Keratinocyte (primary cell): ENCODE measurements at regions not wholly inside any gene's neighbourhood (a gene's known extent, or its start where the extent isn't known, plus 50 kb on each side); places are given as distances from the start of the nearest gene placed in this dataset.

Experiments used
- DNase-seq: peaks from one replicate; pipeline ENCODE4 v3.0.0-alpha.2; 2011; ENCODE audit warnings: low read depth, missing footprints, low spot score
- FAIRE-seq: peaks from 2 replicates; lab custom pipeline; 2011; peaks lifted over from hg19 to GRCh38; lab: Jason Lieb, UNC
- H2AFZ ChIP-seq: 2 replicates; pipeline ENCODE4 v1.6.0; 2012; ENCODE audit warnings: low read length, control low read depth, inconsistent platforms; ENCODE audit not compliant: control insufficient read depth
- H3K27ac ChIP-seq: 2 replicates; pipeline ENCODE4 v1.5.1; 2011; ENCODE audit warnings: low read length; ENCODE audit not compliant: control insufficient read depth, insufficient read depth
- H3K27me3 ChIP-seq: 3 replicates; pipeline ENCODE4 v1.6.0; 2011; ENCODE audit warnings: low read length; ENCODE audit not compliant: control insufficient read depth, insufficient read depth; ENCODE audit errors: extremely low read depth
- H3K36me3 ChIP-seq, 2 experiments: 2 replicates in 1 of 2; 3 replicates in 1 of 2; pipeline ENCODE4 v1.5.1; 2011; ENCODE audit warnings: low read length in 2 of 2, mild to moderate bottlenecking in 1 of 2; ENCODE audit not compliant: control insufficient read depth in 2 of 2, insufficient read depth in 2 of 2; ENCODE audit errors: extremely low read depth in 1 of 2
- H3K4me1 ChIP-seq: 3 replicates; pipeline ENCODE4 v1.5.1; 2011; ENCODE audit warnings: low read length; ENCODE audit not compliant: control insufficient read depth, insufficient read depth; ENCODE audit errors: extremely low read depth
- H3K4me2 ChIP-seq: 3 replicates; pipeline ENCODE4 v1.6.0; 2011; ENCODE audit warnings: low read depth, low read length; ENCODE audit not compliant: control insufficient read depth, insufficient read depth; ENCODE audit errors: extremely low read depth
- H3K4me3 ChIP-seq, 3 experiments: fragments of 200-600 bp in 1 of 3; sonication (generic) in 1 of 3; 2 replicates in 2 of 3; 3 replicates in 1 of 3; pipeline ENCODE4 v1.5.1; 2011 to 2016; ENCODE audit warnings: low read length in 3 of 3, mild to moderate bottlenecking in 3 of 3, control low read depth in 2 of 3, inconsistent platforms in 1 of 3, low read depth in 1 of 3, mixed read lengths in 1 of 3, mixed run types in 1 of 3, moderate library complexity in 1 of 3; ENCODE audit not compliant: control insufficient read depth in 2 of 3, insufficient read depth in 2 of 3; ENCODE audit errors: extremely low read depth in 1 of 3
- H3K79me2 ChIP-seq: 2 replicates; pipeline ENCODE4 v1.6.0; 2012; ENCODE audit warnings: low read length; ENCODE audit not compliant: control insufficient read depth, insufficient read depth
- H3K9ac ChIP-seq: 3 replicates; pipeline ENCODE4 v1.6.0; 2011; ENCODE audit warnings: low read length; ENCODE audit not compliant: control insufficient read depth, insufficient read depth; ENCODE audit errors: extremely low read depth
- H3K9me1 ChIP-seq: 3 replicates; pipeline ENCODE4 v1.6.0; 2011; ENCODE audit warnings: low read length; ENCODE audit not compliant: control insufficient read depth, insufficient read depth; ENCODE audit errors: extremely low read depth
- H3K9me3 ChIP-seq: 2 replicates; pipeline ENCODE4 v1.5.1; 2012; ENCODE audit warnings: low read depth, low read length; ENCODE audit not compliant: control insufficient read depth
- H4K20me1 ChIP-seq: 3 replicates; pipeline ENCODE4 v1.6.0; 2011; ENCODE audit warnings: low read length; ENCODE audit not compliant: control insufficient read depth, insufficient read depth; ENCODE audit errors: extremely low read depth
- CTCF ChIP-seq, 3 experiments: IDR thresholded peaks in 1 of 3; conservative IDR thresholded peaks in 1 of 3; optimal IDR thresholded peaks in 1 of 3; 2 replicates in 2 of 3; 3 replicates in 1 of 3; pipeline versions ENCODE3 to v1.5.1; 2011; ENCODE audit warnings: low read length in 3 of 3, mild to moderate bottlenecking in 3 of 3, moderate library complexity in 2 of 3, control low read depth in 1 of 3, inconsistent platforms in 1 of 3; ENCODE audit not compliant: insufficient read depth in 2 of 3; ENCODE audit errors: extremely low read depth in 1 of 3
- EZH2 ChIP-seq: IDR thresholded peaks from one replicate; pipeline ENCODE4 v1.6.1; 2012; ENCODE audit warnings: inconsistent platforms, mild to moderate bottlenecking, low read length, moderate library complexity
- dilution Hi-C: fragments of 300-500 bp; cut with MboI; formaldehyde crosslinking; loops from one replicate; pipeline ENCODE4 v1.7.0; 2020; ENCODE audit warnings: low sequenced_read_pairs; ENCODE audit not compliant: extremely low pct_ligation_motif_present

DNA sequence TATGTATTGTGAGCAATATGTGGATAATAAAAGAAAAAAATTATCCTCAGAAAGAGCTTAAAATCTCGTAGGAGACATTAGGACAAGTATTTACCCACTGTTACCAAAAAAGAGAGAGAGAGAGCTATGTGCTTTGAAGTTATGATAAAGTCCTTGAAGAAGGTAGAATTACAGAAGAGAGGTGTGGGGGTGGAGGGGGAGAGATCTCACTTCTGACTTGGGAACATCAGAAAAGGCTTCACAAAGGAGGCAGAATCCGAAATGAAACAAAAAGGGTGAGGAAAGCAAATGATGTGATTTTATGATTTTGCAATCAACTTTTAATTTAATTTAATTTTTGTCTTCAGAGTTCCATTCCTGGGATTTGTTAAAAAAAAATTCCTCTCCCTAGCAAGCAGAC is 311.8 kb upstream of the ATP2B1 start:
- dilution Hi-C loops, result no loop called here
- no peaks in the 10 kb centered on the region for H3K9me3 ChIP-seq
- no peaks in the 10 kb centered on the region for H3K9me1 ChIP-seq
- H3K4me2 ChIP-seq, result no peak overlapping the region
- H2AFZ ChIP-seq, result no peak overlapping the region
- no peaks in the 10 kb centered on the region for H3K27me3 ChIP-seq
- H3K36me3 ChIP-seq, result no peaks in the 10 kb centered on the region
- FAIRE-seq (no peak), DNase-seq (no peak)
- no peaks in the 10 kb centered on the region for H3K79me2 ChIP-seq
- no peak overlapping the region for H3K4me3 ChIP-seq
- no peak overlapping the region for H3K27ac ChIP-seq
- TF ChIP-seq EZH2, result no peak
- no peak for TF ChIP-seq CTCF (optimal IDR thresholded peaks at IDR 0.05 in 1 of 3, IDR thresholded peaks at IDR 0.05 in 1 of 3, conservative IDR thresholded peaks at IDR 0.05 in 1 of 3; ENCODE audit: extremely low read depth in 1 of 3, insufficient read depth in 2 of 3, low read length in 3 of 3)
- peaks cover 10% of the 10 kb centered on the region for H3K4me1 ChIP-seq
- H3K9ac ChIP-seq, result no peak overlapping the region
- no peaks in the 10 kb centered on the region for H4K20me1 ChIP-seq

GRCh38 chr12:90020014-90020413 is 311.4 kb upstream of the ATP2B1 start:
- H4K20me1 ChIP-seq, result no peaks in the 10 kb centered on the region
- H3K36me3 ChIP-seq, result no peaks in the 10 kb centered on the region
- DNase-seq (no peak), FAIRE-seq (no peak)
- no peaks in the 10 kb centered on the region for H3K27me3 ChIP-seq
- H3K9ac ChIP-seq, result no peak overlapping the region
- H3K79me2 ChIP-seq, result no peaks in the 10 kb centered on the region
- dilution Hi-C loops, result no loop called here
- H3K4me3 ChIP-seq, result no peak overlapping the region
- H3K4me2 ChIP-seq, result no peak overlapping the region
- H2AFZ ChIP-seq, result no peak overlapping the region
- H3K4me1 ChIP-seq, result peaks cover 14% of the 10 kb centered on the region
- no peak overlapping the region for H3K27ac ChIP-seq
- H3K9me3 ChIP-seq, result no peaks in the 10 kb centered on the region
- TF ChIP-seq EZH2, result no peak
- no peak for TF ChIP-seq CTCF (optimal IDR thresholded peaks at IDR 0.05 in 1 of 3, IDR thresholded peaks at IDR 0.05 in 1 of 3, conservative IDR thresholded peaks at IDR 0.05 in 1 of 3; ENCODE audit: extremely low read depth in 1 of 3, insufficient read depth in 2 of 3, low read length in 3 of 3)
- no peaks in the 10 kb centered on the region for H3K9me1 ChIP-seq
